ENCODE measurements at regions not wholly inside any gene's neighbourhood (a gene's known extent, or its start where the extent isn't known, plus 50 kb on each side); places are given as distances from the start of the nearest gene placed in this dataset.

DNA sequence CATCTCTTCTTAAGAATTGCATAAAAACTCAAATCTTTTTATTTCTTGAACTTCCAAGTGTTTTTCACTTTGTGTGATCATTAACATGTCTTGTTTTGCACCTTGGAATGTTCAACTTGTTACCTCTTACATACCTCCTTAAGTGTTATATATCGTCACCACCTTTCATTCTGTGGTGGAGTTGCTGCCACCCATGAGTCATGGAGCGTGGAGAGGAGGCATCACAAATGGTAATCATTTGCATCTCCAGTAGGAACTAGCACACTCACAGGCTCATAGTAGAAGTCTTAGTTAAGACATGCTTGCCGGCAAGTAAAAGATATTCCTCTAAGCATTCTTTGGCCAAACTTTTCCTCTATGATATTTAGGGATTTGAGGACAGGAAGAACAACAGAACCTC, 67.0 kb upstream of the VCX start:
- WGBS = 87% methylated on average over 3 of the region's 3 CpGs
- TF ChIP-seq POLR2AphosphoS5 (IDR thresholded peaks at IDR 0.05) (no peak), POLR2A (IDR thresholded peaks at IDR 0.05) (no peak)
- TF ChIP-seq, protein P1, sequence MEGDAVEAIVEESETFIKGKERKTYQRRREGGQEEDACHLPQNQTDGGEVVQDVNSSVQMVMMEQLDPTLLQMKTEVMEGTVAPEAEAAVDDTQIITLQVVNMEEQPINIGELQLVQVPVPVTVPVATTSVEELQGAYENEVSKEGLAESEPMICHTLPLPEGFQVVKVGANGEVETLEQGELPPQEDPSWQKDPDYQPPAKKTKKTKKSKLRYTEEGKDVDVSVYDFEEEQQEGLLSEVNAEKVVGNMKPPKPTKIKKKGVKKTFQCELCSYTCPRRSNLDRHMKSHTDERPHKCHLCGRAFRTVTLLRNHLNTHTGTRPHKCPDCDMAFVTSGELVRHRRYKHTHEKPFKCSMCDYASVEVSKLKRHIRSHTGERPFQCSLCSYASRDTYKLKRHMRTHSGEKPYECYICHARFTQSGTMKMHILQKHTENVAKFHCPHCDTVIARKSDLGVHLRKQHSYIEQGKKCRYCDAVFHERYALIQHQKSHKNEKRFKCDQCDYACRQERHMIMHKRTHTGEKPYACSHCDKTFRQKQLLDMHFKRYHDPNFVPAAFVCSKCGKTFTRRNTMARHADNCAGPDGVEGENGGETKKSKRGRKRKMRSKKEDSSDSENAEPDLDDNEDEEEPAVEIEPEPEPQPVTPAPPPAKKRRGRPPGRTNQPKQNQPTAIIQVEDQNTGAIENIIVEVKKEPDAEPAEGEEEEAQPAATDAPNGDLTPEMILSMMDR (IDR thresholded peaks at IDR 0.05) = no peak
- DNase-seq (ENCODE audit: low spot score) = no peak
- H3K4me3 ChIP-seq = no peak overlapping the region
- no peak overlapping the region for H3K27ac ChIP-seq
- intact Hi-C loops (cut with DNase I) = no loop called here
- H3K4me1 ChIP-seq (replicated peaks) = no peaks in the 10 kb centered on the region
- H3K9me3 ChIP-seq = no peaks in the 10 kb centered on the region
- H3K36me3 ChIP-seq = no peaks in the 10 kb centered on the region
- H3K27me3 ChIP-seq (replicated peaks; ENCODE audit: insufficient read depth) = no peaks in the 10 kb centered on the region

GRCh38 chrX:7771788-7772438, 71.1 kb upstream of the VCX start:
- H3K4me1 ChIP-seq (replicated peaks) = no peaks in the 10 kb centered on the region
- no peaks in the 10 kb centered on the region for H3K36me3 ChIP-seq
- no peak overlapping the region for H3K27ac ChIP-seq
- H3K9me3 ChIP-seq = no peaks in the 10 kb centered on the region
- intact Hi-C loops (cut with DNase I) = no loop called here
- no peak for DNase-seq (ENCODE audit: low spot score)
- H3K4me3 ChIP-seq = no peak overlapping the region
- WGBS = 43% methylated on average over 7 of the region's 7 CpGs
- no peaks in the 10 kb centered on the region for H3K27me3 ChIP-seq (replicated peaks; ENCODE audit: insufficient read depth)
- no peak for TF ChIP-seq POLR2AphosphoS5 (IDR thresholded peaks at IDR 0.05)
- TF ChIP-seq, protein P1 (IDR thresholded peaks at IDR 0.05) = no peak
- no peak for TF ChIP-seq POLR2A (IDR thresholded peaks at IDR 0.05)

DNA sequence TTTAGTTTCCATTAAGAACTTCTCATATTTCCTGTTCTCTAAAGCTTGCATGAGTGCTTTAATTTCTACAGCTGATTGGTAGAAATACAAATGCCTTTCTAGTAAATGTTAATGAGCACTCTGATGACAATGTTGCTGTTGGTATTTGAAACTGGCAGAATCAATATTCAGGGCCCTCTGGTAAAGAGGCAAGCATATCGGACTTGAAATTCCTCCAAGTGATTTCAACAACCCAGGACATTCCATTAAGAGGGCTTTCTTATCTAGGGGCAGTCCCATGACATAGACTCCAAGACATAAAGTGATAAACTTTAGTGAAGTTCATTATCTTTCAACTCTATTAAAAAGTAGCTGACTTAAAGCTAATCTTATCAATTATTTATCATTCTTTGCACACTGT, 83.1 kb upstream of the VCX start:
- no peak for DNase-seq (ENCODE audit: low spot score)
- TF ChIP-seq, protein P1 (IDR thresholded peaks at IDR 0.05) = no peak
- TF ChIP-seq POLR2AphosphoS5 (IDR thresholded peaks at IDR 0.05) (no peak), POLR2A (IDR thresholded peaks at IDR 0.05) (no peak)
- 59% methylated on average over 1 of the region's 1 CpG for WGBS

DNA sequence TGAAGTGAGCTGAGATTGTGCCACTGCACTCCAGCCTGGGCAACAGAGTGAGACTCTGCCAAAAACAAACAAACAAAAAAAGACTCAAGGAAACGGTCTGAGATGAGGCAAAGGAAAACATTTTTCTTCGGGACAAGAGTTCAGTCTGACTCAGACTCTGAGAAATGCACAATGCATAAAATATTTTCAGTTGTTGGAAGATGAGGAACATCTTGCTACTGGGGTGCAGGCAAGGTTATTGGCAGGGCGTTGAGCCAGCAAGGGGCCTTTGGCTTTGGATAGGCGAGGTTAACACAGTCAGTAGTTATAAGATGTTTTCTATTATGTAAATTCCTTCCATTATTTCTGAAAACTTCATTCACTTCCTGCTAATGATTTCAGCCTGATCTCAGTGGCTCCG, 96.1 kb upstream of the VCX start:
- no peaks in the 10 kb centered on the region for H3K36me3 ChIP-seq
- WGBS = 48% methylated on average over 5 of the region's 5 CpGs
- no peaks in the 10 kb centered on the region for H3K27me3 ChIP-seq (replicated peaks; ENCODE audit: insufficient read depth)
- no peaks in the 10 kb centered on the region for H3K4me1 ChIP-seq (replicated peaks)
- no peak for DNase-seq (ENCODE audit: low spot score)
- H3K9me3 ChIP-seq = no peaks in the 10 kb centered on the region
- no peak overlapping the region for H3K27ac ChIP-seq
- TF ChIP-seq, protein P1 (IDR thresholded peaks at IDR 0.05) = no peak
- TF ChIP-seq POLR2A (IDR thresholded peaks at IDR 0.05) (no peak), POLR2AphosphoS5 (IDR thresholded peaks at IDR 0.05) (no peak)
- intact Hi-C loops (cut with DNase I) = no loop called here
- H3K4me3 ChIP-seq = no peak overlapping the region

More for the DNA sequence above, 83.1 kb upstream of the VCX start:
- Histone ChIP-seq H3K27ac (no peak overlapping the region), H3K4me1 (replicated peaks) (no peaks in the 10 kb centered on the region), H3K4me3 (no peak overlapping the region), H3K27me3 (replicated peaks; ENCODE audit: insufficient read depth) (no peaks in the 10 kb centered on the region), H3K9me3 (no peaks in the 10 kb centered on the region), H3K36me3 (no peaks in the 10 kb centered on the region)
- intact Hi-C loops (cut with DNase I) = no loop called here

DNA sequence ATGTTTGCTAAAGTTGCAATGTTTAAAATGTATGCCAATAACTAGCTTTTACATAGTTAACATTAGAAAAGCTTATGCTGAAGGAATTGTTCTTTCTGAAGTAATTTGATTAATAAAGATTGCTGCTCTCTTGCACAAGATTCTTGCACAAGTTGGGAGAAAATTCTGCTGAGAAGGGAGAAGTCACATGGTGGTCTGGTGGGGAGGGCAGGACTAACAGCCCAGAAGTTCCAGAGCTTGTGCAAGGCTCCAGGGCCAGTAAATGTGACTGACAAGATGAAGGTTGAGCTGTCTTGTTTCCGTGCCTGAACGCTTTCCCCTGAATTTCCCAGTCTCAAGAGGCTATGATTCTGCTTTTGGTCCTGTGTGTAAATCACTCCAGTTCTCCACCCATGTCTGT, 112.9 kb upstream of the VCX start:
- intact Hi-C loops (cut with DNase I) = no loop called here
- 42% methylated on average over 2 of the region's 2 CpGs for WGBS

More for the DNA sequence above, 112.9 kb upstream of the VCX start:
- no peaks in the 10 kb centered on the region for H3K4me1 ChIP-seq (replicated peaks)
- H3K4me3 ChIP-seq = no peak overlapping the region
- H3K27ac ChIP-seq = no peak overlapping the region
- H3K9me3 ChIP-seq = no peaks in the 10 kb centered on the region
- DNase-seq (ENCODE audit: low spot score) = no peak
- no peak for TF ChIP-seq POLR2A (IDR thresholded peaks at IDR 0.05)
- TF ChIP-seq POLR2AphosphoS5 (IDR thresholded peaks at IDR 0.05) = no peak
- TF ChIP-seq, protein P1 (IDR thresholded peaks at IDR 0.05) = no peak
- no peaks in the 10 kb centered on the region for H3K36me3 ChIP-seq
- no peaks in the 10 kb centered on the region for H3K27me3 ChIP-seq (replicated peaks; ENCODE audit: insufficient read depth)

Data from prostate gland (tissue), 2 donors.